ENCODE measurements at regions not wholly inside any gene's neighbourhood (a gene's known extent, or its start where the extent isn't known, plus 50 kb on each side); places are given as distances from the start of the nearest gene placed in this dataset.

DNA sequence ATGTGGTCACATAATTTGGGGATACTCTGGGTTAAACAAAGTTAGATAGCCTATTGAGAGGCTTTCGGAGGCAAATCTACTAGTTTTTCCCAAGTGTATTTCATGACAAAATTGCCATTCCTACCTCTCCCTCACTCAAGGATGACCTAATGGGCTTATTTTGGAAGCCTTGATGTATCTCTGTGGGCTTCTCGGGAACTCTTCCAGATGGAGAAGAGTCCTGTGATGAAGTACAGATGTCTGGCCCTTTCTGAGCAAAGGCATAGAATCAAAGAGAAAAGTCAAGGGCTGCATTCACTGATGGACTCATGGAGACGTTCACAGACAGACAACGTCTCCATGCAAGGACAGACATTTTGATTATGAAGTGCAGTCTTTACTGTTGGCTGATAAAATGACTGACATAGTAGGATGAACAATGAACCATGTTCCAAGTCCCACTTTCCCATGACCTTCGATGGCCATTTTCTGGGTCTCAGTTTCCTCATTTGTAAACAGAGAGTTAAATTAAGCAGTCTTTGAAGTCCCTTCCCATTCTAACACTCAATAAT, 347.2 kb upstream of the CD180 start:
- TF ChIP-seq GATA2 (IDR thresholded peaks at IDR 0.05; ENCODE audit: low read depth, low read length): no peak
- no peak for TF ChIP-seq GATA3 (IDR thresholded peaks at IDR 0.05; ENCODE audit: low read depth, low read length)
